GM18502 (cell line): ENCODE measurements at regions not wholly inside any gene's neighbourhood (a gene's known extent, or its start where the extent isn't known, plus 50 kb on each side); places are given as distances from the start of the nearest gene placed in this dataset.

Source experiments
- ATAC-seq: cut with Tn5 transposase; IDR thresholded peaks from one replicate; pipeline ENCODE4 v1.9.1; 2021; ENCODE audit warnings: mild to moderate bottlenecking; ENCODE audit not compliant: unreplicated experiment, poor library complexity

- ATAC-seq = no peak
Observed at GRCh38 chr6:166777096-166777630, 150.1 kb upstream of the RPS6KA2 start.

DNA sequence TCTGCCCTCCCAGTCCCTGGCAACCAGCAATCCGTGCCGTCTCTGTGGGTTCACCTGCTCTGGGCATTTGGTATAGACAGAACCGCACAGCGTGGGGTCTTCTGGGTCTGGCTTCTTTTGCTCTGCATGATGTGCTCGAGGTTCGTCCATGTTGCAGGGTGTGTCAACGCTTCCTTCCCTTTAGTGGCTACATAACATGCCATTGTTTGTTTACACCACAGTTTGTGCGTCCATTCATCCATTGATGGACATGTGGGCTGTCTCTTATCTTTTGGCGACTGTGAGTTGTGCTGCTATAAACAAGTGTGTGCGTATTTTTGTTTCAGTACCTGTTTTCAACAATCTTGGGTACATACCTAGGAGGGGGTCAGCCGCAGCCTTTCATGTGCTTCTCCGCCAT is 149.5 kb upstream of the RPS6KA2 start:
- ATAC-seq = no peak

- no peak for ATAC-seq
Observed at GRCh38 chr6:166775923-166776220, 148.8 kb upstream of the RPS6KA2 start.

GRCh38 chr6:166775180-166775922 is 148.3 kb upstream of the RPS6KA2 start:
- no peak for ATAC-seq

DNA sequence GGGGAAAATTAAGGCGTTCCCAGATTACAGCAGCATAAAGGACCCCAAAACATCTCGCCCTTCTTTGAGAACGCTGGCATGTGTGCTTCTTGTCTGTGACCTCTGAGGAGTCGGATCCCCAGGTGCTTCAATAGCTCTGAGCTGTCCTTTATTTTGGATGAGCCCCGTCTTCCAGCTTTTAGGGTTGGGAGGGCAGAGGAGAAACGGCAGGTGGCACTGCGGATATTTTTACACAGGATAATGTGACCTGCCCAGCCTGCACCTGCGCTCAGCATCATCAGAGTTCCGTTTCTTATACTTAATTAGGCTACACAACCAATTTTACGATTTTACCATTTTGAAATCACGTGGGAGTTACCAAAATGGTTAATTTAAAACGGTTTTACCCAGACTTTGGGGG is 147.7 kb upstream of the RPS6KA2 start:
- no peak for ATAC-seq

DNA sequence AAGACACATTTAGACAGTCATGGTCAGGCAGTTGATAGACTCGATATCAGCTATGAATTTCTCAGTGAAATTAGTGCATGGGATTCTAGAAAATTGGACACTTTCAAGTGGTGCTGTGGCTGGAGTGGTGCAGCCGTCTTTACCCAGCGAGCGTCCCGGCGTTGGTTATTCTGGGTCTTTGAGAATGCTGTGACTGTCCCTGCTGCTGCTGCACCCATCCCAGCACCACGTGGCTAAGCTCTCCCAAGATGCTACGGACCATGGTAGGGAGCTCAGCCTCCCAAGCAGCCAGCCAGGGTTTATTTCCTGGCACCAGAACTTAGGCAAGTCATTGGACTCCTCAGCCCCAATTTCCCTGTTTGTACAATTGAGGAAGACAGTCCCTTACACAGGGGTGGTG is 147.2 kb upstream of the RPS6KA2 start:
- no peak for ATAC-seq

DNA sequence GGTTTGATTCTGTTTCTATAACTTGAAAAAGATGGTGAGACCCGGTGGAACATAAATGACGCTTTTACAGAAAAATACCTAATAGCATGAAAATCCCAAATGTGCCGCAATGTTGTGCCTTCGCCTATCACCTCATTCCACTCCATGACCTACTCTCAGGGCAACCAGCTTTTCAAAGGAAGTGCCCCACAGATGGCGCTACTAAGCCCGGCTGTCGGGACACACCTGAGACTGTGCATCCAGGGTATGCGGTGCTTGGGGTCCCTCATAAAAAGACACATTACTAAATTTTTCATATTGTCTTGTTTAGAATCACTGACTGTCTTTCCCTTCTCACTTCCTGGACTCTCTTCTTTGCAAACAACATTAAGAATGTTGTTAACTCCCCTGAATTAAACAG is 145.5 kb upstream of the RPS6KA2 start:
- ATAC-seq = no peak

DNA sequence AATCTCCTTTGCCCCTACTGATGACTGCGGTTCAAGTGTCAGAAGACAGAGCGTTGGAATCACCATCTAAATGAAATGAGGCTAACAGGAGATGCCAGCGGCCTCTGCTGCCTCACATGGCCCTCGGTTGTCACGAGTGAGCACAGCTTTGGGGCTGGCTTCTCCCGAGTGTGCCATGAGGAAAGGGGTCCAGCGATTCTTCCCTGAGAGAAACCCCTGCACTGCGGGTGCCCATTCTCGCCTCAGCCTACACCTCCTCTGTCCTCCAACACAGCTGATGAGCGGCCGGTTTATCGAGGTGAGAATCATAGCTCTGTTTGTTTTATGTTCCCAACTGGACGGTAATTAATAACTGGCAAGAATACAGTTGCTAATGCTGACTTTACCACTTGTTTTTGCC is 144.7 kb upstream of the RPS6KA2 start:
- ATAC-seq = no peak

- ATAC-seq = no peak
Observed at GRCh38 chr6:166770216-166771116, 143.4 kb upstream of the RPS6KA2 start.

- ATAC-seq = no peak
Observed at GRCh38 chr6:166769648-166770047, 142.6 kb upstream of the RPS6KA2 start.

GRCh38 chr6:166768761-166769160 is 141.7 kb upstream of the RPS6KA2 start:
- ATAC-seq = no peak

- no peak for ATAC-seq
Observed at GRCh38 chr6:166767230-166767629, 140.2 kb upstream of the RPS6KA2 start.

- ATAC-seq = no peak
Observed at GRCh38 chr6:166766769-166767168, 139.7 kb upstream of the RPS6KA2 start.

DNA sequence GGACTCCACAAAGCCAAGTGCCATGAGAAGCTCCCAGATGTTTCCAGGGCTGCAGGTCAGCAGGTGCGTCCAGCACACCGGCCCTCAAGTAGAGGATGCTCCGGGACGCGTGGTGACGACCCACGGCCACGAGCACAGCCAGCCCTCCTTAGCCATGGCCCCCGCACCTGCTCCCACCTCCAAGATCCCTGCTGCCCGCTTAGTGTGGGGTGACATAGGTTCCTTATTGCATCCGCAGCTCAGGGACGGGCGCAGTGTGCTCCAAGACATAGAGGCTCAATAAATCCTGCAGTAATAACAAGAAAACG is 138.1 kb upstream of the RPS6KA2 start:
- ATAC-seq = no peak

DNA sequence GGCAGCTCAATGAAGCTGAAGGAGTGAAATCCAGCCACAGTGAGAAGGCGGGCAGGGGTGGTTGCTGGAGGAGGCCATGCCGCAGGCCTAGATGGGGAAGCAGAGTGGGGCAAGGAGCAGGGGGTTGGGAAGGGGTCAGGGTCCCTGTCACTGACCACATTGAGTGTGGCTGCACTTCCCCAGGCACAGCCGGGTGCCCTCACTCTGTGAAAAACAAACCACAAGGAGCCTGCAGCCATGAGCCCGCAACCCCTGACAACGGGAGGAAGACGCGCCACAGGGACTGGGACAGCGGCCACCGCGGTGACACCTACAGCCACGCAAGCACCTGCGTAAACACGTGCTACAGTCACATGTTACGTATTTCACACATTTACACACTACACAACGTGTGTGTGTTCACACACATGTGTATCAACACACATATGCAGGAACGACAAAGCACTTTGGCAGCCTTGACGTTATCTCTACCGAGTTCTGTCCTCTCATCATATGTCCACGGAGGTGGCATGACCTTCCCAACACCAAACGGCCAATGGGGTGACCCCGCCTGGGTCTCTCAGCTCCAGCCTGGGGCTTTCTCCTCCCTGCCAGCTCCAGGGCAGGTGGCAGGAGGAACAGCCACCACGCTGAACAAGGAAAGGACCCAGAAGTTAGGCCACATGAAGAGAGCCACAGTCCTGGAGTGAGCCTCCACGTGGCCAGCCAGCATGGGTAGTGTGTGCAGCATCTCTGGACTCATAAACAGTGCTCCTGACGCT is 137.6 kb upstream of the RPS6KA2 start:
- ATAC-seq = no peak

- no peak for ATAC-seq
Observed at GRCh38 chr6:166763606-166764472, 136.8 kb upstream of the RPS6KA2 start.

- no peak for ATAC-seq
Observed at GRCh38 chr6:166761801-166762200, 134.8 kb upstream of the RPS6KA2 start.

GRCh38 chr6:166760288-166760687 is 133.2 kb upstream of the RPS6KA2 start:
- no peak for ATAC-seq

- ATAC-seq = no peak
Observed at GRCh38 chr6:166758136-166758704, 131.2 kb upstream of the RPS6KA2 start.
